ENCODE measurements at regions not wholly inside any gene's neighbourhood (a gene's known extent, or its start where the extent isn't known, plus 50 kb on each side); places are given as distances from the start of the nearest gene placed in this dataset.
"Not testable (repeated sequence)": the region's sequence is repeated elsewhere in the genome, so short reads cannot be mapped to it uniquely, and the experiment has no call there.

DNA sequence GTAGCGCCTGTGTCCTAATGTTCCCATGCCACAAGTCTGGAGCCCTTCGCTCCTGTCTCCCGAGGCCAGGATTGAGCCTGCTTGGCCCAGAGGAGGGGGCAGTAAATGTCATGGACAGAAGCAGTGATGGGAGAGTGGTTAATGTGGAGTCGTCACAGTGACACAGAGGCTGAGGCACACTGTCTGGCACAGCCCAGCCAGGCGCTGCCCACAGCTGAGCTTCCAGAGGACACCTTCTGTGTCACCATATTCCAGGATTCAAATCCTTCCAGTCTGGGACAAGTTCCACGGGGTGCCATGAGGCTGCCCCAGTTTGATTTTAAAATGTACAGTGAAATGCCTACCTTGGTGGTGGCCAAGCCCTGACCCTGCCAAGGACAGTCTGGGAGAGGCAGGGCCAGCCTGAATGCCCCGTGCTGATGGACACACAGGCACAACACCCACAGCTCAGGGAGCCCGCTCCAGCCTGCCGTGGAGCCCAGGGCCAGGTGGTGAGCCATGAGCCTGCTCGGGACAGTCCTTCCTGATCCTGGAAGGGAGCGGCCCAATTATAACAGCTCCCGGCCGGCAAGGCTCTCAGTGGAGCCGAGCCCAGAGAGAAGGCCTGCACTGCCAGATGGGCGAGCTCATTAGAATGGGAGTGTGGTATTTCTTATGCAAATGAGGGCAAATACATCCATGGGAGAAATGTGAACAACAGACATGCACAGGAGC, 99.1 kb upstream of the RUFY1 start:
- H3K4me3 ChIP-seq, result no peak overlapping the region
- DNase-seq (no peak), ATAC-seq (no peak)
- intact Hi-C loops (cut with DNase I), result no loop called here
- H3K9me3 ChIP-seq, result no peaks in the 10 kb centered on the region
- 62 to 82% (median 73%) methylated on average over 15 of the region's 15 CpGs for WGBS, 3 donors
- no peak overlapping the region for H3K27ac ChIP-seq
- H3K36me3 ChIP-seq (ENCODE audit: insufficient read depth in 1 of 2, low read depth in 1 of 2), result no peaks in the 10 kb centered on the region
- no peaks in the 10 kb centered on the region for H3K4me1 ChIP-seq
- H3K27me3 ChIP-seq (ENCODE audit: insufficient read depth in 3 of 3, low read length in 2 of 3), result no peaks in the 10 kb centered on the region
- TF ChIP-seq, protein P1, sequence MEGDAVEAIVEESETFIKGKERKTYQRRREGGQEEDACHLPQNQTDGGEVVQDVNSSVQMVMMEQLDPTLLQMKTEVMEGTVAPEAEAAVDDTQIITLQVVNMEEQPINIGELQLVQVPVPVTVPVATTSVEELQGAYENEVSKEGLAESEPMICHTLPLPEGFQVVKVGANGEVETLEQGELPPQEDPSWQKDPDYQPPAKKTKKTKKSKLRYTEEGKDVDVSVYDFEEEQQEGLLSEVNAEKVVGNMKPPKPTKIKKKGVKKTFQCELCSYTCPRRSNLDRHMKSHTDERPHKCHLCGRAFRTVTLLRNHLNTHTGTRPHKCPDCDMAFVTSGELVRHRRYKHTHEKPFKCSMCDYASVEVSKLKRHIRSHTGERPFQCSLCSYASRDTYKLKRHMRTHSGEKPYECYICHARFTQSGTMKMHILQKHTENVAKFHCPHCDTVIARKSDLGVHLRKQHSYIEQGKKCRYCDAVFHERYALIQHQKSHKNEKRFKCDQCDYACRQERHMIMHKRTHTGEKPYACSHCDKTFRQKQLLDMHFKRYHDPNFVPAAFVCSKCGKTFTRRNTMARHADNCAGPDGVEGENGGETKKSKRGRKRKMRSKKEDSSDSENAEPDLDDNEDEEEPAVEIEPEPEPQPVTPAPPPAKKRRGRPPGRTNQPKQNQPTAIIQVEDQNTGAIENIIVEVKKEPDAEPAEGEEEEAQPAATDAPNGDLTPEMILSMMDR (IDR thresholded peaks at IDR 0.05), result no peak

DNA sequence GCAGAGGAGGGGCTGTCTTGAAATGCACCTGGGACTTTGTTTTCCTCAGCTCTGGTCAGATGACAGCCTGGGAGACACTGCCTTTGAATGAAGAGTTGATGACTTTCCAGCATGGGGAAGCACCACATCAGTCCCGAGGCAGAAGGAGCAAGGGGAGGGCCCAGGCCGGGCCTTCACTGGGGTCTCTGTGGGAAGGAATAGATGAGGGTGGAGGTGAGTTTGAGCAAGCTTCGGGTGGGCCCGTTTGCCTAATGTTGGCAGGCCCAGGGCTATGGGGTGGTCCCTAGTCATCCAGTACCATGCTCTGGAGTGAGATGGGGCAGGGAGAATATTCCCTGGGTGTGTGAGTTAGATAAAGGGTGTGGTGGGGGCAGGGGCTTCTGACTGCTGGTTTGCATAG, 100.4 kb upstream of the RUFY1 start:
- H3K4me1 ChIP-seq; H3K9me3 ChIP-seq; DNase-seq; H3K27ac ChIP-seq; H3K36me3 ChIP-seq (ENCODE audit: insufficient read depth in 1 of 2, low read depth in 1 of 2); intact Hi-C loops (cut with DNase I); ATAC-seq; H3K4me3 ChIP-seq; H3K27me3 ChIP-seq (ENCODE audit: insufficient read depth in 3 of 3, low read length in 2 of 3): not testable (repeated sequence)
- 56 to 72% (median 68%) methylated on average over 3 to 4 of the region's 4 CpGs for WGBS, 3 donors

DNA sequence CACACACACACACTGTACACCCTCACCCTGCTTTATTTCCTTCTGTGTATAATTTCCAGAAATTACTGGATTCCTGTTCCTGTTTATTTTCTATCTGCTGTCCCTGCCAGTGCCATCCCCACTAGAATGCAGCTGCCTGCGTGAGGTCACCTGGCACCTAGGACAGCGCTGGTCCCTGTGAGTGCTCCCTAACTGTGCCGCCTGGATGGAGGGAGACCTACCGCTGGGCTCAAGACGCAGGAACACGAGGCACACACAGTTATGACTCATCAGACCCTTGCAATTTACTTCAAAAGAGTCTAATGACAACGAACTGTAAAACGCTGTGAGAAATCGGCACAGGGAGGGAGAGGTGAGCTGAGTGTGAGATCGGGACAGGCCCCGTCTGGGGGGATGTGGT, 102.1 kb upstream of the RUFY1 start:
- intact Hi-C loops (cut with DNase I); H3K4me3 ChIP-seq; ATAC-seq; H3K27ac ChIP-seq; H3K27me3 ChIP-seq (ENCODE audit: insufficient read depth in 3 of 3, low read length in 2 of 3); H3K9me3 ChIP-seq; H3K4me1 ChIP-seq; DNase-seq; H3K36me3 ChIP-seq (ENCODE audit: insufficient read depth in 1 of 2, low read depth in 1 of 2): not testable (repeated sequence)
- WGBS, 3 donors, result no CpG with 5 or more reads among the region's 11 CpGs

DNA sequence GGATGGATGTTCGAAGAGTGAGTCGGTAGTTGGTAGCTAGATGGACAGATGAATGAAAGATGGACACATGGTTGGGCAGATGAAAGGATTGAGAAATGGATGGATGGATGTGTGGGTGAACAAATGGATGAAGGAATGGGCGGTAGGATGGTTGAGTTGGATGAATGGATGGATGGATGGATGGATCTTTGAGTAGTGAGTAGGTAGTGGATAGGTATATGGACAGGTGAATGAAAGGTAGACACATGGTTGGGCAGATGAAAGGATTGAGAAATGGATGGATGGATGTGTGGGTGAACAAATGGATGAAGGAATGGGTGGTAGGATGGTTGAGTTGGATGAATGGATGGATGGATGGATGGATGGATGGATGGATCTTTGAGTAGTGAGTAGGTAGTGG, 97.0 kb upstream of the ADAMTS2 start:
- intact Hi-C loops (cut with DNase I); H3K4me1 ChIP-seq; H3K4me3 ChIP-seq; ATAC-seq; H3K36me3 ChIP-seq (ENCODE audit: insufficient read depth in 1 of 2, low read depth in 1 of 2); H3K27ac ChIP-seq; DNase-seq; H3K9me3 ChIP-seq: not testable (repeated sequence)
- WGBS, 3 donors, result 96 to 98% (median 97%) methylated on average over 3 of the region's 3 CpGs
- H3K27me3 ChIP-seq (ENCODE audit: insufficient read depth in 3 of 3, low read length in 2 of 3), result peaks cover 0 to 25% (median 8%) of the 10 kb centered on the region in 3 donors

DNA sequence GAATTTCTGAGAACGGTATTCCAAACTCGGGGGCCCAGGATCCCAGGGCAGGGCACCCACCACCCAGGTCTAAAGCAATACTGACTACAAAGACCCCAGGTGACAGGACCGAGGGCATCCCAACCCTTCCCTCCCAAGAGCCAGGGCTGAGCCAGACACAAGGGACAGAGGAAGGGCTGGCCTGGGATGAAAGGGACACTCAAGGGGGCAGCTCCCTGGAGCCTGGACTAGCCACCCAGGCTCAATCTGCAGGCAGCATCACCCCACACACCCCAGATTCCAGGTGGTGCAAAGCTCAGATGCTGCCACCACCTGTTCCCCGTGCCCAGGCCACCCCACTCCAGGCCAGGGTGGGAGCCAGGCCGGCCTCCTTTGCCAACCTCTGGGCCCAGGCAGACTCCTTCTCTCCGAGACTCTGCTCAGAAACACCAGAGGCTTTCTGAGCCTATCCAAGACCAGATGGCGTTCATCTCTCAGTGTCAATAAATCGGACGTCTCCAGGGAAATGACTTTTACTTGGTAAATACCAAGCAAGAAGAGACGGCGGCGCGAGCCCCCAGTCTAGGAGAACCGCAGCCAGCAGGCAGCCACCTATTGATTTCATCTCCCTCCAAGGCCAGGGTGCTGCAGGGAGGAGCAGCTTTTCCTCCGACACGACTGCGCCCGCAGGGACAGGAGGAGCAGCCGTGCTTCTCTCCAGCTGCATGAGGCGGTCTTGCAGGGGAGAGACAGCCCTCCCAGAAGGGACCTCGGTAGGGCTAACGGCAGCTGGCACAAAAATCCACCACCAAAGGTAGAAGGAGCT, 94.1 kb upstream of the ADAMTS2 start:
- Histone ChIP-seq H3K9me3 (no peaks in the 10 kb centered on the region), H3K4me1 (no peaks in the 10 kb centered on the region), H3K27me3 (ENCODE audit: insufficient read depth in 3 of 3, low read length in 2 of 3) (peaks cover 0 to 32% (median 17%) of the 10 kb centered on the region in 3 donors), H3K27ac (no peak overlapping the region), H3K36me3 (ENCODE audit: insufficient read depth in 1 of 2, low read depth in 1 of 2) (no peaks in the 10 kb centered on the region), H3K4me3 (no peak overlapping the region)
- intact Hi-C loops (cut with DNase I), result no loop called here
- ATAC-seq (no peak), DNase-seq (no peak)
- 57 to 68% (median 59%) methylated on average over 22 of the region's 22 CpGs for WGBS, 3 donors
- TF ChIP-seq, protein P1 (IDR thresholded peaks at IDR 0.05), result no peak

DNA sequence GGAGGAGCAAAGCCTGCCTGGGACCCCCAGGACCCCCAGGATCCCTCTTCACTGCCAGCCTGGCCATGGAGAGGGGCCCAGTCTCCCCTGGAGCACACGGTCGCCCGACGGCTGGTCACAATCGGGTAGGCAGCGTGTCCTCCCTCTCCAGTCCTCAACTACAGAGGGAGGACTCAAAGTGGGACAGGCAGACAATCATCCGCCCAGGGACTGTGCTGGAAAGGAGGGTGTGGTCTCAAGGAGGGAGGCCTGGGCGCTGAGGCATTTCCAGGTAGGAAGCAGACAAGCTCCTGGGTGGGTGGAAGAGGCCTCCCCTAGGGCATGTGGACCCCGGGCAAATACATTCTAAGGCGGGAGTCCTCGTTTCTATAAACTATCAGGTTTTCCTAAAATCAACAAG, 93.2 kb upstream of the ADAMTS2 start:
- 80 to 85% (median 85%) methylated on average over 11 of the region's 11 CpGs for WGBS, 3 donors
- H3K9me3 ChIP-seq, result no peaks in the 10 kb centered on the region
- TF ChIP-seq, protein P1 (IDR thresholded peaks at IDR 0.05), result no peak
- no peak overlapping the region for H3K27ac ChIP-seq
- H3K4me3 ChIP-seq, result no peak overlapping the region
- intact Hi-C loops (cut with DNase I), result no loop called here
- no peak for ATAC-seq
- peaks cover 0 to 32% (median 17%) of the 10 kb centered on the region in 3 donors for H3K27me3 ChIP-seq (ENCODE audit: insufficient read depth in 3 of 3, low read length in 2 of 3)
- H3K4me1 ChIP-seq, result no peaks in the 10 kb centered on the region
- DNase-seq, result no peak
- H3K36me3 ChIP-seq (ENCODE audit: insufficient read depth in 1 of 2, low read depth in 1 of 2), result no peaks in the 10 kb centered on the region
